Left ventricle myocardium inferior (tissue), 1 donor: ENCODE measurements at regions not wholly inside any gene's neighbourhood (a gene's known extent, or its start where the extent isn't known, plus 50 kb on each side); places are given as distances from the start of the nearest gene placed in this dataset.

Source experiments
- DNase-seq: peaks from one replicate; pipeline ENCODE4 v3.0.0-alpha.2; 2020
- H3K27ac ChIP-seq: fragments of 200-600 bp; replicated peaks from 2 replicates; pipeline ENCODE4 v1.8.0; 2021
- H3K27me3 ChIP-seq: fragments of 200-600 bp; 2 replicates; pipeline ENCODE4 v1.8.0; 2021; ENCODE audit warnings: low read depth
- H3K36me3 ChIP-seq: fragments of 200-600 bp; 2 replicates; pipeline ENCODE4 v1.8.0; 2021
- H3K4me1 ChIP-seq: fragments of 200-600 bp; 2 replicates; pipeline ENCODE4 v1.8.0; 2021
- H3K4me3 ChIP-seq: fragments of 200-600 bp; 2 replicates; pipeline ENCODE4 v1.8.0; 2021; ENCODE audit warnings: mild to moderate bottlenecking, moderate library complexity
- H3K9me3 ChIP-seq: fragments of 200-600 bp; replicated peaks from 2 replicates; pipeline ENCODE4 v1.8.0; 2021
- CTCF ChIP-seq: fragments of 200-600 bp; IDR thresholded peaks from 2 replicates; pipeline ENCODE4 v1.8.0; 2021; ENCODE audit warnings: antibody characterized with exemption, mild to moderate bottlenecking, borderline replicate concordance
- intact Hi-C: fragments of 100-400 bp; cut with micrococcal nuclease; formaldehyde crosslinking; loops from one replicate; pipeline ENCODE4 v1.11.0; 2022
- donor health status: DM: no; HTN: yes; CAD: no; lungs with severe emphysema.

- Histone ChIP-seq H3K4me1 (no peaks in the 10 kb centered on the region), H3K4me3 (no peak overlapping the region), H3K27ac (no peak overlapping the region), H3K9me3 (peaks cover 5% of the 10 kb centered on the region), H3K36me3 (no peaks in the 10 kb centered on the region), H3K27me3 (no peaks in the 10 kb centered on the region)
- DNase-seq: no peak
- intact Hi-C loops: no loop called here
- no peak for TF ChIP-seq CTCF
Observed at GRCh38 chr9:103068753-103069152, 73.6 kb downstream of the CYLC2 start.

- intact Hi-C loops: no loop called here
- H3K27me3 ChIP-seq: no peaks in the 10 kb centered on the region
- no peak overlapping the region for H3K4me3 ChIP-seq
- DNase-seq: no peak
- TF ChIP-seq CTCF: no peak
- H3K36me3 ChIP-seq: no peaks in the 10 kb centered on the region
- no peaks in the 10 kb centered on the region for H3K9me3 ChIP-seq
- H3K4me1 ChIP-seq: no peaks in the 10 kb centered on the region
- no peak overlapping the region for H3K27ac ChIP-seq
Observed at GRCh38 chr9:103078581-103078980, 83.4 kb downstream of the CYLC2 start.

DNA sequence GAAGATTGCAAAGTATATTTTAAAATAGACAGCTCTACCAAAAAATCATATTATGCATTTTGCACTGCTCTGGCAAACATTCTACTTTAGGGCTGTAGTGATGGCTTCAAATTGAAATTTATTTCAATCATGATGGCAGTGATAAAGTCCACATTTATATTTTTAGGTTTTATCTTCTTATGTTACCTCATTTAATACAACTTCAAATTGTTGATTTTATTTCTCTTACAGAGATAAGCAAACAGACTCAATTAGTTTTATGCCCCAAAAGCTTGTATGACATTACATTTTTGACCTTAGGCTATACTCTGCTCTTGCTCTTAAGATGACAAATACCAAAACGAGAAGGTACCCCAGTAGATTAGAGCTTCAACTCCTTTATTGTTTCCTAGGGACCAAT lies 87.4 kb downstream of the CYLC2 start:
- DNase-seq: no peak
- H3K27ac ChIP-seq: no peak overlapping the region
- H3K4me1 ChIP-seq: no peaks in the 10 kb centered on the region
- no peak overlapping the region for H3K4me3 ChIP-seq
- no peak for TF ChIP-seq CTCF
- no peaks in the 10 kb centered on the region for H3K36me3 ChIP-seq
- H3K9me3 ChIP-seq: no peaks in the 10 kb centered on the region
- intact Hi-C loops: no loop called here
- no peaks in the 10 kb centered on the region for H3K27me3 ChIP-seq

DNA sequence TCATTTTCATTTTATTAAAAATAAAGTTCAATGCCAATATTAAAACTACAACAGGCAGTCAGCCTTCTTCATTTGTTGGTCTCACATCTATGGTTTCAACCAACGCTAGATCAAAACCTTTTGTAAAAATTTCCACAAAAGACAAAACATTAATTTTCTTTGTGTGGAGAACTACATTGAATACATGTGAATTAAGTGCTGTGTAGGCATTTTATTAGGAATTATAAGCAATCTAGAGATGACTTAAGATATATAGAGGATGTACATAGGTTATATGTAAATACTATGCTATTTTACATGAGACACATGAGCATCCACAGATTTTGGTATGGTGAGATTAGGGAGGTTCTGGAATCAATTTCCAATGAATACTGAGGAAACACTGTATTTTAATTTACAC lies 94.2 kb downstream of the CYLC2 start:
- DNase-seq: no peak
- Histone ChIP-seq H3K4me3 (no peak overlapping the region), H3K27ac (no peak overlapping the region), H3K9me3 (no peaks in the 10 kb centered on the region), H3K36me3 (no peaks in the 10 kb centered on the region), H3K27me3 (no peaks in the 10 kb centered on the region), H3K4me1 (no peaks in the 10 kb centered on the region)
- no peak for TF ChIP-seq CTCF
- intact Hi-C loops: no loop called here

GRCh38 chr9:103104101-103104500 lies 109.0 kb downstream of the CYLC2 start:
- no peak overlapping the region for H3K27ac ChIP-seq
- no peaks in the 10 kb centered on the region for H3K4me1 ChIP-seq
- no peak for TF ChIP-seq CTCF
- H3K9me3 ChIP-seq: no peaks in the 10 kb centered on the region
- no peaks in the 10 kb centered on the region for H3K36me3 ChIP-seq
- intact Hi-C loops: no loop called here
- DNase-seq: no peak
- H3K27me3 ChIP-seq: no peaks in the 10 kb centered on the region
- H3K4me3 ChIP-seq: no peak overlapping the region

- H3K9me3 ChIP-seq: no peaks in the 10 kb centered on the region
- intact Hi-C loops: no loop called here
- H3K27me3 ChIP-seq: no peaks in the 10 kb centered on the region
- no peaks in the 10 kb centered on the region for H3K36me3 ChIP-seq
- no peaks in the 10 kb centered on the region for H3K4me1 ChIP-seq
- no peak overlapping the region for H3K4me3 ChIP-seq
- no peak overlapping the region for H3K27ac ChIP-seq
- DNase-seq: no peak
- TF ChIP-seq CTCF: no peak
Observed at GRCh38 chr9:103116246-103116645, 121.1 kb downstream of the CYLC2 start.
